Ishikawa (cell line): ENCODE measurements at regions not wholly inside any gene's neighbourhood (a gene's known extent, or its start where the extent isn't known, plus 50 kb on each side); places are given as distances from the start of the nearest gene placed in this dataset.

Experiments used
- CEBPB ChIP-seq: IDR thresholded peaks from 2 replicates; pipeline ENCODE4 v1.6.1; 2012
- CREB1 ChIP-seq: IDR thresholded peaks from 2 replicates; pipeline ENCODE4 v1.6.1; 2012; ENCODE audit warnings: low read depth
- EGR1 ChIP-seq: IDR thresholded peaks from 2 replicates; pipeline ENCODE4 v1.6.1; 2012
- EP300 ChIP-seq: IDR thresholded peaks from 2 replicates; pipeline ENCODE4 v1.6.1; 2012; ENCODE audit warnings: borderline replicate concordance
- FOXM1 ChIP-seq: IDR thresholded peaks from 2 replicates; pipeline ENCODE4 v1.6.1; 2012; ENCODE audit warnings: low read depth, borderline replicate concordance
- MAX ChIP-seq: IDR thresholded peaks from 2 replicates; pipeline ENCODE4 v1.6.1; 2012
- NFIC ChIP-seq: IDR thresholded peaks from 2 replicates; pipeline ENCODE4 v1.6.1; 2012
- RAD21 ChIP-seq: IDR thresholded peaks from 2 replicates; pipeline ENCODE4 v1.6.1; 2012; ENCODE audit warnings: low read depth
- REST ChIP-seq: IDR thresholded peaks from 2 replicates; pipeline ENCODE4 v1.6.1; 2012; ENCODE audit warnings: low read depth, mild to moderate bottlenecking
- TAF1 ChIP-seq: IDR thresholded peaks from 2 replicates; pipeline ENCODE4 v1.6.1; 2012; ENCODE audit warnings: low read depth, mild to moderate bottlenecking
- TCF12 ChIP-seq: IDR thresholded peaks from 2 replicates; pipeline ENCODE4 v1.6.1; 2012; ENCODE audit warnings: low read depth
- TEAD4 ChIP-seq: IDR thresholded peaks from 2 replicates; pipeline ENCODE4 v1.6.1; 2012
- USF1 ChIP-seq: IDR thresholded peaks from 2 replicates; pipeline ENCODE4 v1.6.1; 2012
- YY1 ChIP-seq: IDR thresholded peaks from 2 replicates; pipeline ENCODE4 v1.6.1; 2012; ENCODE audit warnings: low read depth
- ZBTB7A ChIP-seq: IDR thresholded peaks from 2 replicates; pipeline ENCODE4 v1.6.1; 2012; ENCODE audit warnings: low read depth

GRCh38 chr1:181310560-181310959 lies 172.8 kb upstream of the CACNA1E start:
- no peak for TF ChIP-seq MAX

- no peak for TF ChIP-seq CEBPB
- TF ChIP-seq TCF12 = no peak
- TF ChIP-seq CREB1 = no peak
- TF ChIP-seq EGR1 = no peak
- TF ChIP-seq TAF1 = no peak
- TF ChIP-seq NFIC = no peak
These were observed 170.4 kb upstream of the CACNA1E start for GRCh38 chr1:181312946-181313345.

- no peak for TF ChIP-seq RAD21
These were observed 169.9 kb upstream of the CACNA1E start for GRCh38 chr1:181313466-181313865.

- TF ChIP-seq YY1 = no peak
- TF ChIP-seq MAX = no peak
- TF ChIP-seq EGR1 = no peak
- TF ChIP-seq CREB1 = no peak
- no peak for TF ChIP-seq NFIC
- no peak for TF ChIP-seq ZBTB7A
- no peak for TF ChIP-seq TEAD4
- TF ChIP-seq EP300 = no peak
- TF ChIP-seq RAD21 = no peak
- TF ChIP-seq USF1 = no peak
- no peak for TF ChIP-seq TAF1
- TF ChIP-seq TCF12 = no peak
- TF ChIP-seq CEBPB = no peak
- no peak for TF ChIP-seq FOXM1
- TF ChIP-seq REST = no peak
These were observed 169.3 kb upstream of the CACNA1E start for GRCh38 chr1:181314010-181314409.

- TF ChIP-seq MAX = no peak
- TF ChIP-seq USF1 = no peak
- no peak for TF ChIP-seq CEBPB
- TF ChIP-seq REST = no peak
- no peak for TF ChIP-seq RAD21
- no peak for TF ChIP-seq FOXM1
- TF ChIP-seq CREB1 = no peak
- TF ChIP-seq TEAD4 = no peak
- no peak for TF ChIP-seq EGR1
- no peak for TF ChIP-seq TCF12
- no peak for TF ChIP-seq NFIC
- TF ChIP-seq EP300 = no peak
- TF ChIP-seq YY1 = no peak
- TF ChIP-seq ZBTB7A = no peak
- no peak for TF ChIP-seq TAF1
These were observed 168.4 kb upstream of the CACNA1E start for GRCh38 chr1:181314959-181315358.

GRCh38 chr1:181317261-181317930 lies 165.9 kb upstream of the CACNA1E start:
- TF ChIP-seq TAF1 (no peak), ZBTB7A (no peak), NFIC (no peak), EGR1 (no peak), YY1 (no peak), EP300 (no peak), USF1 (no peak), TEAD4 (no peak), CREB1 (no peak), FOXM1 (no peak), CEBPB (no peak), REST (no peak), TCF12 (no peak), MAX (no peak), RAD21 (no peak)
